ENCODE measurements at regions not wholly inside any gene's neighbourhood (a gene's known extent, or its start where the extent isn't known, plus 50 kb on each side); places are given as distances from the start of the nearest gene placed in this dataset.

GRCh38 chr1:19557609-19558051 is 72.3 kb upstream of the CAPZB start:
- TF ChIP-seq EZH2 (IDR thresholded peaks at IDR 0.05; ENCODE audit: borderline replicate concordance), result no peak
- no peak for TF ChIP-seq CTCF (IDR thresholded peaks at IDR 0.05; ENCODE audit: poor library complexity)
- no peak for TF ChIP-seq EZH2phosphoT487 (IDR thresholded peaks at IDR 0.05; ENCODE audit: low read depth, severe bottlenecking, unreplicated experiment)
